ENCODE measurements at regions not wholly inside any gene's neighbourhood (a gene's known extent, or its start where the extent isn't known, plus 50 kb on each side); places are given as distances from the start of the nearest gene placed in this dataset.
A peak's percentile ranks its signal among the peaks of the same experiment; 100 is the strongest.

DNA sequence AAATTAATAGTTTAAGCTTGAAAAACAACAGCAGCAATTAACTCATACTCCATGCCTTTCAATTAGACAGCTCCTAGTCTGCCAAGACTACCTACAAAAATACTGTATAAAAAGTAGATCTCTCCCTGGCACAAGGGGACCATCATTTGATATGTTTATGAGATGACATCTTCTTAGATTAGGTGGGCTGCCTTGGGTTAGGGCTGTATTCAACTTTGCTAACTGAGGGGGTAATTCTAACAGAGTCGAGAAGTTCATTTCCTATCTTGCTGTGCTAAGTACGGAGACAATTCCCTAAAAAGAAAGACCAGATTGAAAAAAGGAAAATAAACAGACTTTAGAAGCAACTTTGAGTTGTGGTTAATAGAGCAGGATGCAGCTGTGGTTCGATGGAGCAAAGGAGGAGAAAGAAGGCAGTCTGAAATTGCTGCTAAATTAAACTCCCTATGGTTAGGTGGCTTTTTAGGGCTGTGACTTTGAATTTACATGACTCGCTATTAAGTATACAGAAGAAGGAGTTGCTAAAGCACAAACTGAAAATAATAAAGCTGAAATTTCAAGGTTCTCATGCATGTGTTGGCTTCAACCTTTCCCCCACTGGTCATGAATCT, 75.4 kb downstream of the CDC7 start:
- H3K9me3 ChIP-seq: no peaks in the 10 kb centered on the region
- DNase-seq (ENCODE audit: low spot score in 2 of 2): no peak
- TF ChIP-seq POLR2A (IDR thresholded peaks at IDR 0.05): no peak
- TF ChIP-seq CTCF (IDR thresholded peaks at IDR 0.05): no peak
- TF ChIP-seq POLR2AphosphoS5 (IDR thresholded peaks at IDR 0.05): no peak
- no peak overlapping the region for H3K27ac ChIP-seq
- no peaks in the 10 kb centered on the region for H3K27me3 ChIP-seq
- H3K36me3 ChIP-seq: no peaks in the 10 kb centered on the region
- no peak overlapping the region for H3K4me3 ChIP-seq
- no peaks in the 10 kb centered on the region for H3K4me1 ChIP-seq
- intact Hi-C loops (cut with DNase I; ENCODE audit: low total_unique reads): no loop called here

- Histone ChIP-seq H3K27ac (no peak overlapping the region), H3K27me3 (no peaks in the 10 kb centered on the region), H3K4me1 (no peaks in the 10 kb centered on the region), H3K4me3 (no peak overlapping the region), H3K36me3 (no peaks in the 10 kb centered on the region), H3K9me3 (no peaks in the 10 kb centered on the region)
- DNase-seq (ENCODE audit: low spot score in 2 of 2): no peak
- intact Hi-C loops (cut with DNase I; ENCODE audit: low total_unique reads): no loop called here
- no peak for TF ChIP-seq POLR2AphosphoS5 (IDR thresholded peaks at IDR 0.05)
- TF ChIP-seq POLR2A (IDR thresholded peaks at IDR 0.05): no peak
- no peak for TF ChIP-seq CTCF (IDR thresholded peaks at IDR 0.05)
Measured at GRCh38 chr1:91578320-91579109, 77.9 kb downstream of the CDC7 start.

DNA sequence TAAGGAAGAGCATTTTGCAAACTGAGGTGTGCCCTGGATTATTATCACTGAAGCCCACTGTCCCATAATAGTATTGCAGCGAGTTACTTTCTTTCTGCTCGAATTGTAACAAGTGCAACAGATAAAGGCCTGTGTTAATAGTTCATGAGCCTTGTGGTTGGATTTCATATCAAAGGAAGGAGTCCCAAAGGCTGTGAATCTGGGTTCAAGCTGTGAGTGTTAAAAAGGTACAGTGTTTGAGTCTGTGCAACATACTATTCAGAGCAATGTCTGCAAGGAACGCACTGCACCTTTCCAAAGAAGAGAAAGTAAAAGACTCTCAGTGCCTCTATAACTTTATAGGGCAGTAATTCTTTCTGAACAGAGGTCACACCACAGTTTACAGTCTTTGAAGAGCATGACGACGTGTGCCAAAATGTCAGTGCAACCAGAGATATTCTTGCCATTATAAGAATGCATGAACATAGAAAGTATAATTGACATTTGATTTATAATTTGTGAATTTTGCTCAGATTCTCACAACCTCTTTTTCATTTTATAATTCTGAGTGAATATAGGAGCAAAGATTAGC, 79.1 kb downstream of the CDC7 start:
- H3K4me3 ChIP-seq: no peak overlapping the region
- H3K27me3 ChIP-seq: no peaks in the 10 kb centered on the region
- no peaks in the 10 kb centered on the region for H3K4me1 ChIP-seq
- no peaks in the 10 kb centered on the region for H3K9me3 ChIP-seq
- H3K27ac ChIP-seq: no peak overlapping the region
- H3K36me3 ChIP-seq: no peaks in the 10 kb centered on the region
- DNase-seq (ENCODE audit: low spot score in 2 of 2): no peak
- intact Hi-C loops (cut with DNase I; ENCODE audit: low total_unique reads): no loop called here
- TF ChIP-seq CTCF (IDR thresholded peaks at IDR 0.05) (no peak), POLR2A (IDR thresholded peaks at IDR 0.05) (no peak), POLR2AphosphoS5 (IDR thresholded peaks at IDR 0.05) (no peak)

DNA sequence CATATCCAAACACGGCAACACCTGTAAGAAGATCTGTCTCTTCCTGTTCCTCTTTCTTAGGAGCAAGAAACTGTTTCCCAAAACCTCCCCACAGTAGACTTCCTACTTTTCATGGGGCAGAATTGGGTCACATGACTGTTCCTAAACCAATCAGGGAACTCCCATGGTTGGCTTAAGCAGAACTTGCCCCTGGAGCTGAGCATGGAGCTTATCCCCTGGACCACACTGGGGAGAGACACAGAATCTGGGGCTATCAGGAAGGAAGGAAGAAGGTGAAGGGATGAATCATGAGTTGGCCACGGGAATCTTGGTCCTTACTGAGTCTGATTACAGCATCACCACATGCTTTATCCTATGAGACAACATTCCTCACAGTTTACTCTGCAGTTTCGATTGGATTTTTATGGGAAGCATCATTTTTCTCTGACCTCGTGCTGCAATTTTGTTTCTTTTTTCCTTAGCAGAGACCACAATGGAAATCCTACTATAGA, 81.8 kb downstream of the CDC7 start:
- no peak overlapping the region for H3K4me3 ChIP-seq
- intact Hi-C loops (cut with DNase I; ENCODE audit: low total_unique reads): no loop called here
- no peak for DNase-seq (ENCODE audit: low spot score in 2 of 2)
- H3K36me3 ChIP-seq: no peaks in the 10 kb centered on the region
- H3K9me3 ChIP-seq: no peaks in the 10 kb centered on the region
- no peaks in the 10 kb centered on the region for H3K27me3 ChIP-seq
- no peak for TF ChIP-seq POLR2A (IDR thresholded peaks at IDR 0.05)
- TF ChIP-seq CTCF (IDR thresholded peaks at IDR 0.05): no peak
- no peak for TF ChIP-seq POLR2AphosphoS5 (IDR thresholded peaks at IDR 0.05)
- H3K4me1 ChIP-seq: no peaks in the 10 kb centered on the region
- peak overlapping the region; percentile 52 to 83 for H3K27ac ChIP-seq

DNA sequence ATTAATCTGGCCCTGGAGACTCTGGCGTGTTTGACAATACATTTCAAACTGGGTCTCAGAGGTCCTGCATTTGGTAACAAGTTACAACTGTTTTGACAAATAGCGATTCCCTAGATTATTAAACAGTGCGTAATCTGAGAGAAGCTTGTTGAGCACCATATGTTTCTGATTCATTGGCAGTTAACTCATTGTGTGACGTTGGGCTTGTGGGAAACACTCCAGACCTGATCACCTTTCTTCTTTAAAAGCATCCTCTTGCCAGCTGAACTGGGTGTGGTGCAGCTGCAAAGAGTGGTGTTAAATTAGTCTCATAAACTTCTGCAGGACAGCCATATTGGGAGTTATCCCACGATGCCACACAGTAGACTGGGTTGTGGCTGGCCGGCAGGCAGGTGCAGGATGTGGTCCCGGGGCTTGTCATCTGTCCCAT, 82.7 kb downstream of the CDC7 start:
- Histone ChIP-seq H3K4me3 (no peak overlapping the region), H3K9me3 (no peaks in the 10 kb centered on the region), H3K27ac (peak overlapping the region; percentile 58 to 76), H3K36me3 (no peaks in the 10 kb centered on the region), H3K4me1 (no peaks in the 10 kb centered on the region), H3K27me3 (no peaks in the 10 kb centered on the region)
- intact Hi-C loops (cut with DNase I; ENCODE audit: low total_unique reads): no loop called here
- no peak for DNase-seq (ENCODE audit: low spot score in 2 of 2)
- no peak for TF ChIP-seq POLR2A (IDR thresholded peaks at IDR 0.05)
- no peak for TF ChIP-seq CTCF (IDR thresholded peaks at IDR 0.05)
- no peak for TF ChIP-seq POLR2AphosphoS5 (IDR thresholded peaks at IDR 0.05)
